Breast epithelium (tissue), 4 donors: ENCODE measurements at regions not wholly inside any gene's neighbourhood (a gene's known extent, or its start where the extent isn't known, plus 50 kb on each side); places are given as distances from the start of the nearest gene placed in this dataset.

Experiments used
- DNase-seq, 2 donors: peaks; one replicate each; pipeline ENCODE4 v3.0.0-alpha.2; 2019; ENCODE audit warnings: low spot score in 2 of 2
- H3K27ac ChIP-seq, 2 donors: fragments of 200-600 bp; sonication (generic) in 1 of 2; one replicate each; pipeline ENCODE4 v1.5.1; 2016 to 2019; ENCODE audit warnings: mild to moderate bottlenecking in 1 of 2
- H3K27me3 ChIP-seq, 2 donors: fragments of 200-600 bp; sonication (generic) in 1 of 2; one replicate each; pipeline versions ENCODE4 v1.5.1 to v1.6.0; 2017 to 2019; ENCODE audit warnings: control low read depth in 1 of 2, mild to moderate bottlenecking in 1 of 2
- H3K36me3 ChIP-seq: fragments of 200-600 bp; one replicate; pipeline ENCODE4 v1.5.1; 2019
- H3K4me1 ChIP-seq, 2 donors: fragments of 200-600 bp; sonication (generic); one replicate each; pipeline ENCODE4 v1.5.1; 2016 to 2019; ENCODE audit warnings: control low read depth in 1 of 2
- H3K4me3 ChIP-seq, 3 donors: fragments of 200-600 bp; sonication (generic); 1 replicate in 2 of 3; 2 replicates in 1 of 3; pipeline ENCODE4 v1.5.1; 2016 to 2019; ENCODE audit warnings: mild to moderate bottlenecking in 3 of 3, moderate library complexity in 2 of 3
- H3K9me3 ChIP-seq, 2 donors: fragments of 200-600 bp; sonication (generic) in 1 of 2; one replicate each; pipeline ENCODE4 v1.5.1; 2016 to 2019; ENCODE audit warnings: control low read depth in 1 of 2
- POLR2A ChIP-seq: fragments of 450-650 bp; IDR thresholded peaks from one replicate; pipeline ENCODE4 v1.6.1; 2016; ENCODE audit warnings: antibody characterized with exemption, mild to moderate bottlenecking, moderate library complexity
- POLR2AphosphoS5 ChIP-seq, 3 donors: sonication (generic); formaldehyde crosslinking; IDR thresholded peaks; one replicate each; pipeline ENCODE4 v1.6.1; 2017; ENCODE audit warnings: antibody characterized with exemption in 3 of 3
- intact Hi-C: fragments of 100-400 bp; cut with DNase I; formaldehyde crosslinking; loops from one replicate; pipeline ENCODE4 v1.15.1; 2023; ENCODE audit warnings: low total_unique reads
- TF ChIP-seq, protein P1 (sequence below), 3 donors: fragments of 450-650 bp; IDR thresholded peaks; one replicate each; pipeline ENCODE4 v1.5.1; 2016 to 2017; ENCODE audit warnings: antibody characterized with exemption in 3 of 3, mild to moderate bottlenecking in 3 of 3, moderate library complexity in 3 of 3

DNA sequence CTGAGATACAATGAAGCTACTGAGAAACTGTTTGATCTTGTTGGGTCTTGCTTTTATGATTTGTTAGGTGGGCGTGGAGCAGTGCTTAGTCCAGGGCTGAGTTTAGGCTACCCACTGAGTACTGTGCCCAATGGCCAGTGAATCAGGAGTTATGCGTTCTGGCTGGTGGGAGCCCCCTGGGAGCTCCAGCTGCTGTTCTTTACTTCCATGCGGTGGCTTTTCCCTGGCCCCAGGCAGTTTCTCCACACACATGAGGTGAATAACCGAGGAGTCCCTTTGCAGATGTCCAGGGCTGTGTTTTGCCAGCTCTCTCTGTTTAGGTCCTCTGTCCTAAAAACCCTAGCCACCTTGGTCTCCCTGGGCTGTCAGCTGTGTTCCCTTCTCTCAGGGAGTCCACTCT is 106.5 kb downstream of the KLF13 start:
- H3K36me3 ChIP-seq = no peaks in the 10 kb centered on the region
- DNase-seq = no peak
- H3K4me1 ChIP-seq = no peaks in the 10 kb centered on the region
- H3K27ac ChIP-seq = no peak overlapping the region
- no peaks in the 10 kb centered on the region for H3K27me3 ChIP-seq
- no peaks in the 10 kb centered on the region for H3K9me3 ChIP-seq
- no peak overlapping the region for H3K4me3 ChIP-seq
- intact Hi-C loops = no loop called here
- TF ChIP-seq, protein P1, sequence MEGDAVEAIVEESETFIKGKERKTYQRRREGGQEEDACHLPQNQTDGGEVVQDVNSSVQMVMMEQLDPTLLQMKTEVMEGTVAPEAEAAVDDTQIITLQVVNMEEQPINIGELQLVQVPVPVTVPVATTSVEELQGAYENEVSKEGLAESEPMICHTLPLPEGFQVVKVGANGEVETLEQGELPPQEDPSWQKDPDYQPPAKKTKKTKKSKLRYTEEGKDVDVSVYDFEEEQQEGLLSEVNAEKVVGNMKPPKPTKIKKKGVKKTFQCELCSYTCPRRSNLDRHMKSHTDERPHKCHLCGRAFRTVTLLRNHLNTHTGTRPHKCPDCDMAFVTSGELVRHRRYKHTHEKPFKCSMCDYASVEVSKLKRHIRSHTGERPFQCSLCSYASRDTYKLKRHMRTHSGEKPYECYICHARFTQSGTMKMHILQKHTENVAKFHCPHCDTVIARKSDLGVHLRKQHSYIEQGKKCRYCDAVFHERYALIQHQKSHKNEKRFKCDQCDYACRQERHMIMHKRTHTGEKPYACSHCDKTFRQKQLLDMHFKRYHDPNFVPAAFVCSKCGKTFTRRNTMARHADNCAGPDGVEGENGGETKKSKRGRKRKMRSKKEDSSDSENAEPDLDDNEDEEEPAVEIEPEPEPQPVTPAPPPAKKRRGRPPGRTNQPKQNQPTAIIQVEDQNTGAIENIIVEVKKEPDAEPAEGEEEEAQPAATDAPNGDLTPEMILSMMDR (IDR thresholded peaks at IDR 0.05) = no peak
- no peak for TF ChIP-seq POLR2A
- TF ChIP-seq POLR2AphosphoS5 (IDR thresholded peaks at IDR 0.05) = no peak

DNA sequence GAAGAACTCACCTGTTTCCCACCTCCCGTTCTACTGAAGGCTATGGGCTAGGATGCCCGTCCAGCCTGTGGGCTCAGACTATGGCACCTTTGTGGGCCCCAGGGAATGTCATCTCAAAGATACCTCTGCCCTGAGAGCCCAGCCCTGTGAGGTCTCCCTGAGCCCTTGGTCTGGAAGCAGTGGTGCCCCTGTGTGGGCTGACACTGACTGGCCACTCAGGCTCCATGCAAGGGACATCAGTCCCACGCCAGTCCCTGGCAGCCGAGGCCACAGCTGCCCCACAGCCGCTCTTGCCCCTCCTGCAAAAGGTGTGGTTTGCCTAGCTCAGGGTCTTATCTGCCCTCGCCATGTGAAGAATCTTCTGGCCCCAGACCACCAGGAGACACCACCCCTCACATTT is 106.9 kb downstream of the KLF13 start:
- Histone ChIP-seq H3K9me3 (no peaks in the 10 kb centered on the region), H3K27ac (no peak overlapping the region), H3K4me3 (no peak overlapping the region), H3K36me3 (no peaks in the 10 kb centered on the region), H3K27me3 (no peaks in the 10 kb centered on the region), H3K4me1 (no peaks in the 10 kb centered on the region)
- DNase-seq = no peak
- intact Hi-C loops = no loop called here
- no peak for TF ChIP-seq POLR2AphosphoS5 (IDR thresholded peaks at IDR 0.05)
- TF ChIP-seq, protein P1 (IDR thresholded peaks at IDR 0.05) = no peak
- no peak for TF ChIP-seq POLR2A

DNA sequence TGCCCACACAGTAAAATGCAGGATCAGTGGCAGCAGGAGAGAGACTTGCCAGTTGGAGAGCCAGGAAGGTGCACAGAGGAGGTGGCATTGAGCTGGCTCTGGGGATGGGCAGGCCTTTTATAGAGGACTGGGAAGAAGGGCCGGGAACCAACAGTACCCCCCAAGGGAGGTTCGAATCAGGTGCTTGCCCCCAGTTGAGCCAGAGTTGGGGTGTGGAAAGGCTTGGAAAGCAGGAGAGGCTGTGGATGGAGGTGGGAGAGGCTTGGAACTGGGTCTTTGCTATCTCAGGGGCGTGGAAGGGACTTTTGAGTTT is 107.6 kb downstream of the KLF13 start:
- DNase-seq = no peak
- H3K9me3 ChIP-seq = no peaks in the 10 kb centered on the region
- H3K27ac ChIP-seq = peak overlapping the region; percentile 78 to 93
- peak overlapping the region in 1 of 3 donors; percentile 53 for H3K4me3 ChIP-seq
- no peaks in the 10 kb centered on the region for H3K4me1 ChIP-seq
- intact Hi-C loops = no loop called here
- no peaks in the 10 kb centered on the region for H3K27me3 ChIP-seq
- no peak for TF ChIP-seq POLR2AphosphoS5 (IDR thresholded peaks at IDR 0.05)
- TF ChIP-seq POLR2A = no peak
- TF ChIP-seq, protein P1 (IDR thresholded peaks at IDR 0.05) = no peak
- no peaks in the 10 kb centered on the region for H3K36me3 ChIP-seq

DNA sequence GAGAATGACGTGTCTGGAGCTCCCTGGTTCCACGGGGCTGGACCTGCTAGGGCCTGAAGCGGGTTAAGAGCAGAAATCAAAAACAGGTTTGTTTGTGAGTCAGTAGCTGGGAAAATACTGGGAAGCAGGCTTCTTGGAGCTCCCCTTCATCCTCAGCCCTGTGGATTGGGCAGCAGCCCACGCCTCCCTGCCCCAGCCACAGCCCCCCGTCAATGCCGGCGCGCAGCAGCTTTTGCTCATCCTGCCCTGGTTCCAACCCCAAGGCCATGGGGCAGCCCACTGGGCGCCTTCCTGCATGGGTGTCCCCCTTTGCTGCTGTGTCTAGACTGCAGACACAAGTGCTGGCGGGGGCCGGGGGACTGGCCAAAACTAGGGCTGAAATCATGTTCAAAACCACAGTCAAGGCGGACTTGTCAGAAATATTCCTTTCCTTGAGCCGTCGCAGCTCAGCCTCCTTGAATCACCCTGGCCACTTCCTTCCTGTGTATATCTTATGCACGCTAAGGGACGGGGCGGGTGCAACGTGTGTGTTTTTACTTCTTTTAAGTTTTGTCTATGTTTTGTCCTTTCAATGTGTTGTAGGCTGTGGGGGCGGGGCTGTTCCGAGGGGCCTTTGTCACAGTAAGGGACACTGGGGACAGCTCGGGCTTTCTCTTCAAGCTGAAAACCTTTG is 108.1 kb downstream of the KLF13 start:
- Histone ChIP-seq H3K27me3 (no peaks in the 10 kb centered on the region), H3K9me3 (no peaks in the 10 kb centered on the region), H3K4me3 (peak overlapping the region; percentile 13 to 53 (median 24)), H3K36me3 (no peaks in the 10 kb centered on the region), H3K4me1 (no peaks in the 10 kb centered on the region), H3K27ac (peak overlapping the region; percentile 78 to 93)
- no peak for TF ChIP-seq POLR2AphosphoS5 (IDR thresholded peaks at IDR 0.05)
- TF ChIP-seq, protein P1 (IDR thresholded peaks at IDR 0.05) = no peak
- TF ChIP-seq POLR2A = no peak
- intact Hi-C loops = no loop called here
- peak in 1 of 2 donors; percentile 47 for DNase-seq

DNA sequence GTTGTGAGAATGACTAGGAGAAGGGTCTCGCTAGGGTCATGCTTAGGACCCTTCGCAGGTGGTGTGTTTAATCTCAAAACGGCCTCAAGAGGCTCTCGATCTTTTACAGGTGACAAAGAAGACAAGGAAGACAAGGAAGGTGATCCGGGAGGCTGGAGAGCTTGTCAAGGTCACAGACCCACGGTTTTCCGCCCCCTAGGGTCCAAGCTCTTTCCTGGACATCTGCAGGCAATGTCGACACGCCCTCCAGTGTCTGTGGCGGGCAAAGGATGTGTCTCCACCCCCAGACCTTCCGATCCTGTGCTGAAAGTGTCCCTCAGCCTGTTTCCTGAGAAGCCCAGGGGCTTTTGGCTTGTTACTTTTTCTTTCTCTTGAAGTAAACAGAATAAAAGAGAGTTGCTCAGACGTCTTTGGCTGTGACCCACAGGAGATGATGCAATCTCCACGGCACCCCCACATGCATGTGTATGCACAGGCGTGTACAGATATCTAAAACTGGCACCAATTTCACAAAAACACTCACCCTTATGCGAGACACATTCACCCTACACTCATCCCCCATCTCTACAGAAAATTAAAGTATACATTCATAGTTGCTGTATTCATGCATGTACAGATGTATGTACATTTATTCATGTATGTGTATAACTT is 108.8 kb downstream of the KLF13 start:
- Histone ChIP-seq H3K27me3 (no peaks in the 10 kb centered on the region), H3K36me3 (no peaks in the 10 kb centered on the region), H3K9me3 (no peaks in the 10 kb centered on the region), H3K4me3 (peak overlapping the region; percentile 13 to 53 (median 24)), H3K4me1 (no peaks in the 10 kb centered on the region), H3K27ac (peak overlapping the region; percentile 78 to 93)
- TF ChIP-seq, protein P1 (IDR thresholded peaks at IDR 0.05) = peak; percentile 20 to 66 (median 62)
- no peak for TF ChIP-seq POLR2AphosphoS5 (IDR thresholded peaks at IDR 0.05)
- DNase-seq = peak in 1 of 2 donors; percentile 76
- intact Hi-C loops = no loop called here
